Astrocyte (in vitro differentiated cells and primary cell): ENCODE measurements at regions not wholly inside any gene's neighbourhood (a gene's known extent, or its start where the extent isn't known, plus 50 kb on each side); places are given as distances from the start of the nearest gene placed in this dataset.

Experiments
- DNase-seq: peaks from one replicate; pipeline ENCODE4 v3.0.0-alpha.2; 2010; ENCODE audit warnings: low read depth
- FAIRE-seq: peaks from 2 replicates; lab custom pipeline; 2011; peaks lifted over from hg19 to GRCh38; lab: Jason Lieb, UNC
- H2AFZ ChIP-seq: 2 replicates; pipeline ENCODE4 v1.6.0; 2012; ENCODE audit warnings: low read depth, low read length, inconsistent platforms
- H3K27ac ChIP-seq: 2 replicates; pipeline ENCODE4 v1.5.1; 2011; ENCODE audit warnings: low read depth, low read length, inconsistent platforms
- H3K27me3 ChIP-seq: 2 replicates; pipeline ENCODE4 v1.6.0; 2011; ENCODE audit warnings: low read length, inconsistent platforms; ENCODE audit not compliant: insufficient read depth
- H3K36me3 ChIP-seq: 2 replicates; pipeline ENCODE4 v1.5.1; 2011; ENCODE audit warnings: low read length, inconsistent platforms; ENCODE audit not compliant: insufficient read depth
- H3K4me1 ChIP-seq: 2 replicates; pipeline ENCODE4 v1.5.1; 2011; ENCODE audit warnings: low read length, inconsistent platforms; ENCODE audit not compliant: insufficient read depth
- H3K4me2 ChIP-seq: 2 replicates; pipeline ENCODE4 v1.6.0; 2012; ENCODE audit warnings: low read length, inconsistent platforms
- H3K4me3 ChIP-seq: 2 replicates; pipeline ENCODE4 v1.5.1; 2011; ENCODE audit warnings: low read depth, mild to moderate bottlenecking, low read length, inconsistent platforms; ENCODE audit not compliant: insufficient read depth
- H3K79me2 ChIP-seq: 2 replicates; pipeline ENCODE4 v1.6.0; 2012; ENCODE audit warnings: mild to moderate bottlenecking, low read length, inconsistent platforms; ENCODE audit not compliant: insufficient read depth
- H3K9ac ChIP-seq: 2 replicates; pipeline ENCODE4 v1.6.0; 2012; ENCODE audit warnings: mild to moderate bottlenecking, low read length, inconsistent platforms
- H3K9me3 ChIP-seq: 2 replicates; pipeline ENCODE4 v1.5.1; 2012; ENCODE audit warnings: low read depth, mild to moderate bottlenecking, low read length, inconsistent platforms; ENCODE audit not compliant: insufficient read depth
- H4K20me1 ChIP-seq: 2 replicates; pipeline ENCODE4 v1.6.0; 2012; ENCODE audit warnings: low read length, inconsistent platforms; ENCODE audit not compliant: insufficient read depth
- H3K27ac Mint-ChIP-seq: one replicate; pipeline ENCODE4 v1.8.0; 2021; ENCODE audit warnings: mild to moderate bottlenecking, mixed read lengths; ENCODE audit not compliant: unreplicated experiment
- H3K27me3 Mint-ChIP-seq: one replicate; pipeline ENCODE4 v1.8.0; 2021; ENCODE audit warnings: low read depth, mixed read lengths; ENCODE audit not compliant: unreplicated experiment
- H3K36me3 Mint-ChIP-seq: one replicate; pipeline ENCODE4 v1.8.0; 2021; ENCODE audit warnings: low read depth, mixed read lengths; ENCODE audit not compliant: unreplicated experiment
- H3K4me1 Mint-ChIP-seq: one replicate; pipeline ENCODE4 v1.8.0; 2021; ENCODE audit warnings: low read depth, mixed read lengths; ENCODE audit not compliant: unreplicated experiment
- H3K4me3 Mint-ChIP-seq: one replicate; pipeline ENCODE4 v1.8.0; 2021; ENCODE audit warnings: mild to moderate bottlenecking, moderate library complexity, mixed read lengths; ENCODE audit not compliant: unreplicated experiment
- H3K9me3 Mint-ChIP-seq: one replicate; pipeline ENCODE4 v1.8.0; 2021; ENCODE audit warnings: mild to moderate bottlenecking, mixed read lengths; ENCODE audit not compliant: unreplicated experiment
- EZH2 ChIP-seq: IDR thresholded peaks from 2 replicates; pipeline ENCODE4 v1.6.1; 2012; ENCODE audit warnings: mild to moderate bottlenecking, low read length, inconsistent platforms; ENCODE audit not compliant: insufficient read depth
- TF ChIP-seq, protein P1 (sequence below): IDR thresholded peaks from 2 replicates; pipeline ENCODE4 v1.5.1; 2011; ENCODE audit warnings: low read depth, mild to moderate bottlenecking, inconsistent platforms, low read length, moderate library complexity; ENCODE audit not compliant: insufficient read depth

DNA sequence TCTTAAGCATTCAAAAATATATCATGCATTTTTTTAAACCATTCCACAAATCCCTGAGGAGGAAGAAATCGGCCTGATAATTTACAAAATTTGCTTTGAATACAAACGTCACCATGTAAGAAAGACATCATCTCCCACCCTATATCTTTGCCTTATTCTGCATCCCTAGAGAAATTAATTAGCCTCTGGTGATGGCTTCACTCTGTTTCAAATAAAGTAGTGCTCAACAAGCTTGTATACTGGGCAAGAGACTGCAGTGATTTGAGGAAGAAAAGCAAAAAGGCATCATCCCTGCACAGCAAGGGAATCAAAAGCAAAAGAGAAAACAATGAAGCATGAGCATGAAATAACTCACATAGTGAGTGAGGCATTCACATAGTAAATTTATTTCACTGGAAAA, 375.5 kb downstream of the CDH7 start:
- H3K36me3 ChIP-seq = no peaks in the 10 kb centered on the region
- no peak for DNase-seq
- no peak for FAIRE-seq
- Mint-ChIP-seq H3K4me1 (no peaks in the 10 kb centered on the region), H3K9me3 (no peaks in the 10 kb centered on the region), H3K27me3 (no peaks in the 10 kb centered on the region), H3K4me3 (no peak overlapping the region), H3K36me3 (no peaks in the 10 kb centered on the region), H3K27ac (no peak overlapping the region)
- H4K20me1 ChIP-seq = no peaks in the 10 kb centered on the region
- no peaks in the 10 kb centered on the region for H3K27me3 ChIP-seq
- H3K4me3 ChIP-seq = no peak overlapping the region
- no peaks in the 10 kb centered on the region for H3K9me3 ChIP-seq
- no peak overlapping the region for H3K27ac ChIP-seq
- no peak overlapping the region for H3K4me2 ChIP-seq
- TF ChIP-seq, protein P1, sequence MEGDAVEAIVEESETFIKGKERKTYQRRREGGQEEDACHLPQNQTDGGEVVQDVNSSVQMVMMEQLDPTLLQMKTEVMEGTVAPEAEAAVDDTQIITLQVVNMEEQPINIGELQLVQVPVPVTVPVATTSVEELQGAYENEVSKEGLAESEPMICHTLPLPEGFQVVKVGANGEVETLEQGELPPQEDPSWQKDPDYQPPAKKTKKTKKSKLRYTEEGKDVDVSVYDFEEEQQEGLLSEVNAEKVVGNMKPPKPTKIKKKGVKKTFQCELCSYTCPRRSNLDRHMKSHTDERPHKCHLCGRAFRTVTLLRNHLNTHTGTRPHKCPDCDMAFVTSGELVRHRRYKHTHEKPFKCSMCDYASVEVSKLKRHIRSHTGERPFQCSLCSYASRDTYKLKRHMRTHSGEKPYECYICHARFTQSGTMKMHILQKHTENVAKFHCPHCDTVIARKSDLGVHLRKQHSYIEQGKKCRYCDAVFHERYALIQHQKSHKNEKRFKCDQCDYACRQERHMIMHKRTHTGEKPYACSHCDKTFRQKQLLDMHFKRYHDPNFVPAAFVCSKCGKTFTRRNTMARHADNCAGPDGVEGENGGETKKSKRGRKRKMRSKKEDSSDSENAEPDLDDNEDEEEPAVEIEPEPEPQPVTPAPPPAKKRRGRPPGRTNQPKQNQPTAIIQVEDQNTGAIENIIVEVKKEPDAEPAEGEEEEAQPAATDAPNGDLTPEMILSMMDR = no peak
- TF ChIP-seq EZH2 = no peak
- H3K9ac ChIP-seq = no peak overlapping the region
- no peaks in the 10 kb centered on the region for H3K79me2 ChIP-seq
- no peak overlapping the region for H2AFZ ChIP-seq
- H3K4me1 ChIP-seq = no peaks in the 10 kb centered on the region

- no peak for FAIRE-seq
- no peak overlapping the region for H3K9ac ChIP-seq
- H3K9me3 Mint-ChIP-seq = no peaks in the 10 kb centered on the region
Measured at GRCh38 chr18:66124394-66124793, 373.6 kb downstream of the CDH7 start.

GRCh38 chr18:66119347-66119746, 368.5 kb downstream of the CDH7 start:
- H3K27ac ChIP-seq = no peak overlapping the region
- FAIRE-seq = no peak
- H3K27me3 Mint-ChIP-seq = no peaks in the 10 kb centered on the region

More at GRCh38 chr18:66124394-66124793, 373.6 kb downstream of the CDH7 start:
- H3K36me3 Mint-ChIP-seq = no peaks in the 10 kb centered on the region
- no peaks in the 10 kb centered on the region for H3K4me1 ChIP-seq
- H3K27me3 Mint-ChIP-seq = no peaks in the 10 kb centered on the region
- no peak overlapping the region for H2AFZ ChIP-seq
- H4K20me1 ChIP-seq = no peaks in the 10 kb centered on the region
- H3K27ac Mint-ChIP-seq = no peak overlapping the region
- H3K4me3 ChIP-seq = no peak overlapping the region
- no peak overlapping the region for H3K4me3 Mint-ChIP-seq
- H3K9me3 ChIP-seq = no peaks in the 10 kb centered on the region
- no peak overlapping the region for H3K4me2 ChIP-seq
- H3K4me1 Mint-ChIP-seq = no peaks in the 10 kb centered on the region
- H3K27ac ChIP-seq = no peak overlapping the region
- no peak for DNase-seq
- no peaks in the 10 kb centered on the region for H3K27me3 ChIP-seq
- no peak for TF ChIP-seq EZH2
- TF ChIP-seq, protein P1 = no peak
- H3K79me2 ChIP-seq = no peaks in the 10 kb centered on the region
- no peaks in the 10 kb centered on the region for H3K36me3 ChIP-seq

More at GRCh38 chr18:66119347-66119746, 368.5 kb downstream of the CDH7 start:
- Histone ChIP-seq H3K4me1 (no peaks in the 10 kb centered on the region), H3K36me3 (no peaks in the 10 kb centered on the region), H3K27me3 (no peaks in the 10 kb centered on the region), H3K4me3 (no peak overlapping the region), H3K4me2 (no peak overlapping the region), H2AFZ (no peak overlapping the region), H3K79me2 (no peaks in the 10 kb centered on the region), H4K20me1 (no peaks in the 10 kb centered on the region), H3K9ac (no peak overlapping the region), H3K9me3 (no peaks in the 10 kb centered on the region)
- no peak overlapping the region for H3K27ac Mint-ChIP-seq
- H3K36me3 Mint-ChIP-seq = no peaks in the 10 kb centered on the region
- DNase-seq = no peak
- H3K4me1 Mint-ChIP-seq = no peaks in the 10 kb centered on the region
- no peaks in the 10 kb centered on the region for H3K9me3 Mint-ChIP-seq
- H3K4me3 Mint-ChIP-seq = no peak overlapping the region
- no peak for TF ChIP-seq EZH2
- TF ChIP-seq, protein P1 = no peak
